Left lung (tissue), 4 donors: ENCODE measurements at regions not wholly inside any gene's neighbourhood (a gene's known extent, or its start where the extent isn't known, plus 50 kb on each side); places are given as distances from the start of the nearest gene placed in this dataset.

Experiments used
- ATAC-seq: fragments of 200-7000 bp; cut with Tn5 transposase; one replicate; pipeline ENCODE4 v1.9.1; 2020; ENCODE audit warnings: moderate library complexity
- DNase-seq, 4 donors: peaks; one replicate each; pipeline ENCODE4 v3.0.0-alpha.2; 2013 to 2020
- H3K27ac ChIP-seq, 2 donors: fragments of 200-600 bp; sonication (generic) in 1 of 2; one replicate each; pipeline versions ENCODE4 v1.5.0 to v1.8.0; 2020 to 2021
- H3K27me3 ChIP-seq, 2 donors: fragments of 200-600 bp; sonication (generic) in 1 of 2; one replicate each; pipeline versions ENCODE4 v1.5.0 to v1.8.0; 2020 to 2021
- H3K36me3 ChIP-seq, 2 donors: fragments of 200-600 bp; sonication (generic) in 1 of 2; one replicate each; pipeline versions ENCODE4 v1.5.0 to v1.8.0; 2020 to 2021
- H3K4me1 ChIP-seq, 2 donors: fragments of 200-600 bp; one replicate each; pipeline ENCODE4 v1.8.0; 2021
- H3K4me3 ChIP-seq, 2 donors: fragments of 200-600 bp; sonication (generic) in 1 of 2; one replicate each; pipeline versions ENCODE4 v1.5.0 to v1.8.0; 2020 to 2021; ENCODE audit warnings: mild to moderate bottlenecking in 1 of 2
- H3K9me3 ChIP-seq, 2 donors: fragments of 200-600 bp; sonication (generic) in 1 of 2; one replicate each; pipeline versions ENCODE4 v1.5.0 to v1.8.0; 2020 to 2021
- CTCF ChIP-seq, 2 donors: fragments of 200-600 bp; sonication (generic) in 1 of 2; IDR thresholded peaks; one replicate each; pipeline versions ENCODE4 v1.5.0 to v1.8.0; 2021; ENCODE audit warnings: antibody characterized with exemption in 2 of 2
- intact Hi-C, 2 donors: fragments of 100-400 bp; cut with DNase I; formaldehyde crosslinking; loops; one replicate each; pipeline versions ENCODE4 v1.11.2 to v1.14.2; 2022
- donor health status: DM: no; HTN: yes; CAD: no.
- donor health status: DM: no; HTN: no; CAD: no.

- ATAC-seq (no peak), DNase-seq (peak in 1 of 4 donors; percentile 2)
- no peak overlapping the region for H3K4me3 ChIP-seq
- no peaks in the 10 kb centered on the region for H3K27me3 ChIP-seq
- H3K36me3 ChIP-seq: no peaks in the 10 kb centered on the region
- H3K4me1 ChIP-seq: no peaks in the 10 kb centered on the region
- H3K9me3 ChIP-seq: no peaks in the 10 kb centered on the region
- intact Hi-C loops: no loop called here
- no peak for TF ChIP-seq CTCF (IDR thresholded peaks at IDR 0.05)
- H3K27ac ChIP-seq: no peak overlapping the region
Measured at GRCh38 chr4:98210281-98210680, 50.9 kb upstream of the RAP1GDS1 start.

GRCh38 chr4:98209111-98209510 is 52.1 kb upstream of the RAP1GDS1 start:
- ATAC-seq (no peak), DNase-seq (no peak)
- no peak for TF ChIP-seq CTCF (IDR thresholded peaks at IDR 0.05)
- Histone ChIP-seq H3K36me3 (no peaks in the 10 kb centered on the region), H3K9me3 (no peaks in the 10 kb centered on the region), H3K4me3 (no peak overlapping the region), H3K27me3 (no peaks in the 10 kb centered on the region), H3K4me1 (no peaks in the 10 kb centered on the region), H3K27ac (no peak overlapping the region)
- intact Hi-C loops: no loop called here

- H3K4me3 ChIP-seq: no peak overlapping the region
- H3K27ac ChIP-seq: no peak overlapping the region
- no peaks in the 10 kb centered on the region for H3K36me3 ChIP-seq
- DNase-seq (no peak), ATAC-seq (no peak)
- no peak for TF ChIP-seq CTCF (IDR thresholded peaks at IDR 0.05)
- H3K27me3 ChIP-seq: no peaks in the 10 kb centered on the region
- peaks cover 0 to 5% of the 10 kb centered on the region in 2 donors for H3K9me3 ChIP-seq
- intact Hi-C loops: no loop called here
- H3K4me1 ChIP-seq: no peaks in the 10 kb centered on the region
Measured at GRCh38 chr4:98204236-98204553, 57.0 kb upstream of the RAP1GDS1 start.

GRCh38 chr4:98203332-98204235 is 57.6 kb upstream of the RAP1GDS1 start:
- Histone ChIP-seq H3K27ac (no peak overlapping the region), H3K4me3 (no peak overlapping the region), H3K9me3 (peaks cover 0 to 7% of the 10 kb centered on the region in 2 donors), H3K36me3 (no peaks in the 10 kb centered on the region), H3K4me1 (no peaks in the 10 kb centered on the region), H3K27me3 (no peaks in the 10 kb centered on the region)
- no peak for TF ChIP-seq CTCF (IDR thresholded peaks at IDR 0.05)
- ATAC-seq (peak; percentile 54), DNase-seq (no peak)
- intact Hi-C loops: no loop called here

GRCh38 chr4:98202907-98203306 is 58.3 kb upstream of the RAP1GDS1 start:
- Histone ChIP-seq H3K27ac (no peak overlapping the region), H3K36me3 (no peaks in the 10 kb centered on the region), H3K9me3 (peaks cover 0 to 11% of the 10 kb centered on the region in 2 donors), H3K4me1 (no peaks in the 10 kb centered on the region), H3K4me3 (no peak overlapping the region), H3K27me3 (no peaks in the 10 kb centered on the region)
- TF ChIP-seq CTCF (IDR thresholded peaks at IDR 0.05): no peak
- ATAC-seq (no peak), DNase-seq (no peak)
- intact Hi-C loops: no loop called here
